Kidney glomerular epithelial cell (primary cell): ENCODE measurements at regions not wholly inside any gene's neighbourhood (a gene's known extent, or its start where the extent isn't known, plus 50 kb on each side); places are given as distances from the start of the nearest gene placed in this dataset.
"Not testable (repeated sequence)": the region's sequence is repeated elsewhere in the genome, so short reads cannot be mapped to it uniquely, and the experiment has no call there.

Experiments used
- DNase-seq: peaks from one replicate; lab custom pipeline; 2025; lab: John Stamatoyannopoulos, UW

DNA sequence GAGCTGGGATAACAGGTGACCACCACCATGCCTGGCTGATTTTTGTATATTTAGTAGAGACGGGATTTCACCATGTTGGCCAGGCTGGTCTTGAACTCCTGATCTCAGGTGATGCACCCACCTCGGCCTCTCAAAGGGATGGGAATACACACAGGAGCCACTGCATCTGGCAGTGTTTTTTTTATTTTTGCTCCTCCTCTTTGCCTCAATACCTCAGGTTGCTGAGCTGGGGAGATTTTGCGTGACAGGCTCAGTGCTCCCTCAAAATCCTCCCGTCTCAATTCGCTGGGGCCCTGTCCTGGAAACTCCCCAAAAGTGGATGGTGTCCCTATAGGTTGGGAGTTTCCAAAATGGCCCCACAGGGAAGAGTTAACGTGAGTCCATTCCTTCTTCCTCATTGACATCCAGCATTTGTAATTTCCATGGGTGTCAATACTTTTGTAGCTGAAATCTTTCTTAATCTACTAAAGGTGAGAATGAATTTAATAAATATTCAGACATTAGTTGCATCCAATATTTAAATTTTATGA, 71.8 kb downstream of the GGTLC2 start:
- no peak for DNase-seq

DNA sequence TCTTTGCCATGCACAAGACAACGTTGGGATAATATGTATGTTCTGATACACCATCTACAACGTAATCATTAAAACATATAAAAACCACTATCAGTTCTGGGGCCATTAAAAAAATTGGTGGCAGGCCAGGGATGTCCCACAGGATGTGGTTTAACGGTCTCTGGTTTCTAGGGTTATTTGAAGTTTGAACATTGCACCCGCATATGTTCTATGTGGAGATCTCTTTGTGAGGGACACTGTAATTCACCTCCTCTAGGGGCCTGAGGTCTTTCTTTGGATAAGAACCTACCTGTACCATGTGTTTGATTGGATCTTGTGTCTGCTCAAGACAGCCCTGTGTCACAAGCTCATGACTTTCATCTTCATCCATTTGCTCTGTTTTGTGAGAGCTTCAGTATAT, 73.2 kb downstream of the GGTLC2 start:
- no peak for DNase-seq

DNA sequence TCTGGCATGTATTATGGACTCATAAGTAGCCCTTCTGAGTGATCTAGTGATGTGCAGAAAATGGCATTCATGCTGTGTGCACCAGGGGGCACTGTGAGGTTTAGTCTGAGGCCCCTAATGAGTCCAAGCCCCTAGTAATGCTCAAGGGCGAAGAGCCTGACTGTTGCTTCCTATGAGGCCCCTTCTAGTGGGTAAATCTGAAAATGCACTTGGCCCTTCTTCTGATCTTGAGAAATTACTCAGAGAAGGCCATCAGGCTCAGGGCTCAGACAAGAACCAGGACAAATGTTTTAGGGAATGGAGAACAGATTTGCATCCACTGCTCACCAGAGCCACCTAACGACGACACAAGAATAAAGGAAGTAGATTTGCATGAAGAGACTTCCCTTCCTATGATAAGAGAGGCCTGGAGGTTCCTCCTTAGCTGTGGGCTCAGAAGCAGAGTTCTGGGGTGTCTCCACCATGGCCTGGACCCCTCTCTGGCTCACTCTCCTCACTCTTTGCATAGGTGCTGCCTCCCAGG, 75.8 kb downstream of the GGTLC2 start:
- no peak for DNase-seq

DNA sequence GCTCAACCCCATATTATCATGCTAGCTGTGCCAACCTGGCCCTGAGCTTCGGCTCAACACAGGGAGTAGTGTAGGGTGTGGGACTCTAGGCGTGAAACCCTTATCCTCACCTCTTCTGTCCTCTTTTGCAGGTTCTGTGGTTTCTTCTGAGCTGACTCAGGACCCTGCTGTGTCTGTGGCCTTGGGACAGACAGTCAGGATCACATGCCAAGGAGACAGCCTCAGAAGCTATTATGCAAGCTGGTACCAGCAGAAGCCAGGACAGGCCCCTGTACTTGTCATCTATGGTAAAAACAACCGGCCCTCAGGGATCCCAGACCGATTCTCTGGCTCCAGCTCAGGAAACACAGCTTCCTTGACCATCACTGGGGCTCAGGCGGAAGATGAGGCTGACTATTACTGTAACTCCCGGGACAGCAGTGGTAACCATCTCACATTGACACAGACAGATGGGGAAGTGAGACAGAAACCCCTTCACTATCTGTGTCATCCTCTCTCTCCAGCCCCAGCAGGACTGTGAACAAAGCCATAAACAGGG, 76.4 kb downstream of the GGTLC2 start:
- DNase-seq = no peak

DNA sequence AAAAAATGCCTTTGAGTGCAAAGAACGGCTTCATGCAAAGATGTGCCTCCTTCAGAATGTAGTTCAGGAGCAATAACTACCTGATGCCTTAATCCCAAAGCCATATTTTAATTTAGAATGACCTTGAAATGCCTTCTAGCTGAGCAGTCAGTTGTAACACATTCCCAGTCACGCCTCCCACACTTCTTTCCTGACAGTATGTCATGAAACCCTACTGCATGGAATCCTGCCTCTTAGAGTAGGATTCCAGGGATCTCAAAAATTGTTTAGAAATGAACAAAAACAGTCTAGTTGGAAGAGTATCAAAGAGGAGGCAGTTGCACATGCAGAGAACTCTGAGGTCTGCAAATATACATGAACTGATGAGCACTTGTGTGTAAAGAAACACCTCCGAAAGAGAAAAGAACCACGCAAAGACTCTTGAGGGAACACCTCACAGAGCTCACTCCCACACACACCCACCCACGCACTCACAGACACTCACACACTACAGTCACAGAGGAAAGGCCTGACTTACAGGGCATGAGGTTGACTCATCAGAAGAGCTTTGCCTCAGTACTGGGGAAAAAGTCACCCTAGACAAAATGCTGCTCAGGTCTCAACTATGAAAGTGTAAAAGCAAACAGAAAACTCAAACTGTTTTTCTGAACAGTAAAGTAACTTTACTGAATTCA, 77.4 kb downstream of the GGTLC2 start:
- DNase-seq = peak; percentile 86

DNA sequence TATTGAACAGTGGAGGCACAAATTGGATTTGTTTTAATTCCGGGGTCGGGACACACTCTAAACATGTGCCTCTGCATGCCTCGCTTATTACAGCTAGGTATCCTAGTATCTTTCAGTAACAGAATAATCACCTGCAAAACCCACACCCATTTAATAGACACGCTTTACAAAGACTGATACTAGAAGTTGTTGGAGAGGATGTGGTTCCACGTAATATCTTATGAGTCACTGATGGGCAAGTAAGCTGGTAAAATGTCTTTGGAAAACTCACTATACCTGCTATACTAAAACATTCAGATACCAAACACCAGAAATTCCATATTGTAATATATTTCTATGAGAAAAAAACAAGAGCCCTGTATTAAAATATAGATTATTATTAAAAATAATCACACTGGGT, 84.0 kb downstream of the GGTLC2 start:
- no peak for DNase-seq

DNA sequence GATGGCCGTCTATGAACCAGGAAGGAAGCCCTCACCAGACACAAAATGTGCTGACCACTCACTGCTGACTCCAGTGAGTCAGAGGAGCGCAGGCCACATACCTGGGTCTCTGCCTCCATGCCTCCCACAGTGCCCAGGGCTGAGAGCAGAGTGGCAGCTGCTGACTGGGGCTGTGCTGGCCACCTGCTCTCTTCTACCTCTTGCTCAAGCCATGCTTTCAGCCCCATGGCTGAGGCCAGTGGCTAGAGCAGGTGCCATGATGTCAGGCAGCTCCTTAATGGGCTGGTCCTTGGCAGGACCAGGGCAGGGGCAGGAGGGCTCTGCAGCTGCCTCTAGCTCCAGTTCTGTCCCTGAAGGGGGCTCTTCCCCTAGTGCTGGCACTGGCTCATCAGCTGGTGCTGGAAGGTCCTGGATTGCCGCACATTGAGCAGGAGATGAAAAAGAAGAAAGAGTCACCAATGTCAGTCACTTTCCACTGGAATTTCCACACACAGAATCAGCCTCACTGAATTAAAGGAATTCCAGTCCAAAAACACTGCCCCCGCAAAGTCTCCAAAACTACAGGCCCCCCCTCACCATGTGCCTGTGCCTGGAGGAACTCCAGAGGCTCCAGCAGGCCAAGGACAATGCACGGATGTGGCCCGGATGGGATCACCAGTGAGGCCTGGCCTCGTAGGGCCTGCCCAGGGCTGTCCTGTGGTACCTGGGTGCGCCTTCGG, 86.4 kb downstream of the GGTLC2 start:
- DNase-seq = no peak

DNA sequence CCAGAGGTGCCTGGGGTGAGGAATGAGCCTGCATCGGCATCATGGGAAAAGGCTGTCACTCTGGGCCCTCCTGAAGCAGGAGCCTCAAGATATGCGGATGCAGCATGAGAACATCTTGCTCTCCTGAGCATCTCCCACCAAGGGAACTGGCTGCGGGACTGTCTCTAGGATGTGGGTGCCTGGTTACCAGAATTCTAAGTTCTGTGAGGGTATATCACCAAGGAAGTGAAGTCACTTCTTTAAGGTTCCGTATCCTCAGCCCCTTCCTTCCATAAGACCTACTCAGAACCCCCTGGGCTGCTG, 86.9 kb downstream of the GGTLC2 start:
- DNase-seq = no peak

DNA sequence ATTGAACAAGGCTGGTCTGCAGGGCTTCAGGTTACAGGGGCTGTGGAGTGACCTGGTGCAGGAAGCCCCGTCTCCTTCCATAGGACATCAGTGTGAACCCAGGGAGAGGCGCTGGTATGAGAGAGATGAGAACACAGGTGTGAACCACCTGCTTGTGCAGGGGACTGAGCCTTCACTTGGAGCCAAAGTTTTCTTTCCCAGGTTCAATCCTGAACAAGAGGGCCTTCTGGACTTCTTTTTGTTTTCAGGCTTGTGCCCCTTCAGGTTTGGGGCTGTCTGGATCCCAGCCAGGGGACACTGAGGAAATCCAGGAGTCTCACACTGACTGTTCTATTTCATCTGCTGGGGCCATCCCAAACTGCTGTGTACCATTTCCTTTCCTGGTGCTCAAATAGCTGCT, 88.6 kb downstream of the GGTLC2 start:
- not testable (repeated sequence) for DNase-seq

DNA sequence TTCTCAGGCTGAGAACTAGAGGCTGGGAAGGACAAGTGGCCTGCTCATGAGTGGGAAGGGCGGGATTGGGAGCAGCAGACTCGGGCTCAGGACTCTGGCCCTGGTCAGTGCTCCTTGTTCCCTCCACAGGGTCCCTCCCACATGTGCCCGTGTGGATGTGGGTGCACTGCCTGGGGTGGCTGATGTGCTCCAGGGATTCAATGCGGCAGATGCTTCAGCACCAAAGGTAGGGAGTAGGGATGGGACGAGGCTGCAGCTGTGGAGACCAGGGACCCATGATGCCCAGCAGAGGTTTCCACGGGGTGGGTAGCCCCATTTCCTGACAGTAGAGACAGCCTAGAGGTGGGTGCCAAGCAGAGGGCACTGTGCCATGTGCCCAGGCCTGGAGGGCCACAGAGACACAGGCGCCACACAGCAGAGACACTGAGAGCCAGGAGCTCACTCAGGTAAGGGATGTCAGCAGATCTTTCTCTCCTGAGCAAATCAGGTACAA, 89.5 kb downstream of the GGTLC2 start:
- DNase-seq = no peak

DNA sequence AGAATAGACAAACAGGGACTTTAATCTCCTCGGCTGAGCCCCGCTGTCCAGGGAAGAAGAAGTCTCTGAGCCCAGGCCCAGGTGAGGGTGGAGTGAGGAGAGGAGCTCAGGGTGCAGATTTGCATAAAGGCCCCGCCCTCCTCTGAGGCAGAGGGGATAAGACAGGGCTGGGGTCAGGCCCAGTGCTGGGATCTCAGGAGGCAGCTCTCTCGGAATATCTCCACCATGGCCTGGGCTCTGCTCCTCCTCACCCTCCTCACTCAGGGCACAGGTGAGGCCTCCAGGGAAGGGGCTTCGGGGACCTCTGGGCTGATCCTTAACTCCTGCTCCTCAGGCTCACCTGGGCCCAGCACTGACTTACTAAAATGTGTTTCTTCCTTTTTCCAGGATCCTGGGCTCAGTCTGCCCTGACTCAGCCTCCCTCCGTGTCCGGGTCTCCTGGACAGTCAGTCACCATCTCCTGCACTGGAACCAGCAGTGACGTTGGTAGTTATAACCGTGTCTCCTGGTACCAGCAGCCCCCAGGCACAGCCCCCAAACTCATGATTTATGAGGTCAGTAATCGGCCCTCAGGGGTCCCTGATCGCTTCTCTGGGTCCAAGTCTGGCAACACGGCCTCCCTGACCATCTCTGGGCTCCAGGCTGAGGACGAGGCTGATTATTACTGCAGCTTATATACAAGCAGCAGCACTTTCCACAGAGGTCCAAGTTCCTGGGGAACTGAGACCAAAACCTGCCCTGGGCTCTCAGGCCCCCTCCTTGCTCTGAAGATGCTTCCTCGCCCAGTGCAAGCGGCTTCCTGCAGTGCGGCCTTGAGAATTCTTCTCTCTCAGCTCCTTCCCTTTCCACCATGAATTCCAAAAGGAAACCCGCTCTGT, 90.2 kb downstream of the GGTLC2 start:
- not testable (repeated sequence) for DNase-seq

DNA sequence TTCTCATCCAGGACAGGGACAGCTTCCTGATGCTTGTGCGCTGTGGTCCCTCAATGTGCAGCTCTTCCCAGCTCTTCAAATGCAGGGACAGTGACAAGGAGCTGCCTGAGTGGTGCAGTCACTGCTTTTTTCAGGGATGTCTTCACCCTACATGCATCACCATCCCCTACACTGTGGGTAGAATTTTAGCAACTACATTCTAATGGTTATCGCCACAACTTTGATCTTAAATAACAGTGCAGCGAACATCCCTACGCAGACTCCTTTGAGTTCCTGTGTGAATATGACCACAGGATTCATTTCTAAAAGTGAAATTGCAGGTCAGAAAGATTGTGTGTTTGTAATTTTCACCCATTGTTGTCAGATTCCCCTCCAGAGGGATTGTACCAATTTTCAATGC, 90.9 kb downstream of the GGTLC2 start:
- DNase-seq = not testable (repeated sequence)

DNA sequence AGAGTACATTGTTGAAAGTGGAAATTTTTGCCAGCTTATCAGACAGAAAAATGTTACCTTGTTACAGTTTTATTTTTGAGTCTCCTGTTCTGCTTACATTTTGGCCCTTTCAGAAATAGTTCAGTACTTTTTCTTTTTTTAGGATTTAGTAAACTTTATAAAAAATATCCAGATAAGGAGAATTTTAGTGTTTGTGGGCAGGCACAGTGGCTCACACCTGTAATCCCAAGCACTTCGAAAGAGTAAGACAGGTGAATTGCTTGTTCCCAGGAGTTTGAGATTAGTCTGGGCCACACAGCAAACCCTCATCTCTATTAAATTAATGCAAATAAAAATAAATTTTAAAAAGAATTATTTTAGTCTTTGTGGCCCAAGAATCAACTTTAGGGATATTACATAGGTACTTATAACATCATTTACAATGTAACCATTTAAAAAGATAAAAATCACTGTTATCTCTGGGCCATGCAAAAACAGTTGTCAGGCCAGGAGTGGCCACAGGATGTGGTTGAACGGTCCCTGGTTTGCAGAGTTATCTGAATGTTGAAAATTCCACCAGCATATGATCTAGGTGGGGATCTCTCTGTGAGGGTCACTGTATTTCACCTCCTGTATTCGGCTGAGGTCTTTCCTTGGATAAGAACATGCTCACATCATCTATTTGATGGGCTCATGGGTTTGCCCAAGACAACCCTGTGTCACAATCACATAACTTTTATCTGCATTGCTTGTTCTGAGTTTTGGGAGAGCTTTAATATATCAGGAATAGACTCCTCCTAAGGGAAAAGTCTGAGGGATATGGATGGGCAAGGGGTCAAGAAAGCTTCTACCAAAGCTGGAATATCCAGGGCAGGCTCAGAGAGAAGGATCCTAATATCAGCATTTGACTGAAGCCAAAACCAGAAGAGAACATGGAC, 91.5 kb downstream of the GGTLC2 start:
- DNase-seq = no peak

DNA sequence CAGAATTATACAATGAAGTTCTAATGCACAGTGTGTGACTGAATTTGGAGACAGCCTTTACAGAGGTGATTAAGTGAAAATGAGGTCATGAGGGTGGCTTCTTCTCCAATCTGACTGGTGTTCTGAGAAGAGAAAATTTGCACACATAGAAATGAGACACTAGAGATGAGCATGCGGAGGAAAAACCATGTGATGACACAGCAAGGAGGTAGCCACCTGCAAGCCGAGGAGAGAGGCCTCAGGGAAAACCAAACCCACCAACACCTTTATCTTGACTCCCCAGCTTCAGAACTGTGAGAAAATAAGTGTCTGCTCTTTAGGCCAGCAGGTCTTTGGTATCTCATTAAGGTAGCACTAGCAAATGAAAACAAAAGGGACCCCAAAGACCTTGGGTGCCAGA, 93.2 kb downstream of the GGTLC2 start:
- DNase-seq = no peak

DNA sequence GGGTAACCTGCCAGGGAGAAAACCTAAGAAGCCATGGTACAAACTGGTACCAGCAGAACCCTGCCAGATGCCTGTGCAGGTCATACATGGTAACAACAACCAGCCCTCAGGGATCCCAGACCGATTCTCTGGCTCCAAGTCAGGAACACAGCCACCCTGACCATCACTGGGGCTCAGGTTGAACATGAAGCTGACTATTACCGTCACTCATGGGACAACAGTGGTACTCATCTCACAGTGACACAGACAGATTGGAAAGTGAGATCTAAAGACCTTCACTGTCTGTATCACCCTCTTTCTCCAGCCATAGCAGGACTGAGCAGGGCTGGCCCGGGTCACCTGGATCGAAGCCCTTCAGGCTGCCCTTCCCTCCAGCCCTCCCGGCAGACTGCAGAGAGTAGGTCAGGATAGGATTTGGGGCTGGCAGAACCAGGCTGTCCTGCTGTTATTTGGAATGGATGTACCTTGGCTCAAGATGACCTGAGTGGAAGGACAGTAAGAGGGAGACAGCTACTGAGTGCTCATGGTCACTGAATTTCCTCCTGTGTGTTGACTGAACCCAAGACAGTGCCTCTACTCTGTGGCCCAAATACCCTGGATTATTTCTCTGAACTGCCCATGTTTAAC, 94.7 kb downstream of the GGTLC2 start:
- no peak for DNase-seq

DNA sequence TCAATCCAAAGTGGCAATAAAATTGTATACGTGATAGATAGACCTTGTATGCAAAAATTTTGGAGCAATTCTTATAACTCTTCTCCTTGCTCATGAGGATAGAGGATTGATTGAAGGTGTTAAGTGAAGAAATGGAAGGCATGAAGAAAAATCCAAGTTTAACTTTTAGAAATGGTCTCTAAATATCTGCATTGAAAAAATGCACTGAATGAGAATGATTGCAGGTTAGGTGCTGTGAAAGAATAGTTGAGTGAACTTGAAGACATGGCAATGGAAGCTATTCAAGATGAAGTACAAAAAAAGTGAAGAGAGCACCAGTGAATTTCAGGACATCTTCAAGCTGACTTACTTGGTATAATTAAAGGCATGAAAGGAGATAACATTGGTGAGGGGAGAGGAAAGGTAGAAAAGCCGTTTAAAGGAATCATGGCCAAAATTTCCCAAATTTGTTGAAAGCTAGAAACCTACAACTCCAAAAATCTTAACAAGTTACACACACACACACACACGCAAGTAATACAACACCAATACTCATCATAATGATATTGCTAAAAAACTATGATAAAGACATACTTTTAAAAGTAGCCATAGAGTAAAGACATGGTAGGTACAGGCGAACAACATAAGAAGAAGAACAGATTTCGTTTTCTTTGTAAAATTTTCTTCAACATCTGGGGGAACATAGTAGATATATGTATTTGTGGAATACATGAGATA, 96.3 kb downstream of the GGTLC2 start:
- DNase-seq = no peak

DNA sequence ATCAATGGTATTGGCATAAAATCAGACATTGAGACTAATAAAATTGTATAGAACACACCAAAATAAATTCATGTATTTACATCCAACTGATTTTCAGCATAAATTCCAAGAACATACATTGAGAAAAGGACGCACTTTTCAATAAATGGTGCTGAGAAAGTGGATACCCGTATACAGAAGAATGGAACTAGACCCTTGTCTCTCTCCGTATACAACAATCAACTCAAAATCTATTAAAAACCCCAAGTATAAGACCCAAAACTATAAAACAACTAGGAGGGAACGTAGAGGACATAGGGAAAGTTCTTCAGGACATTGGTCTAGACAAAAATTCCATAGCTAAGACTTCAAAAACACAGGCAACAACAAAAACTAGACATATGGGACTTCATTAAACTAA, 97.4 kb downstream of the GGTLC2 start:
- no peak for DNase-seq

DNA sequence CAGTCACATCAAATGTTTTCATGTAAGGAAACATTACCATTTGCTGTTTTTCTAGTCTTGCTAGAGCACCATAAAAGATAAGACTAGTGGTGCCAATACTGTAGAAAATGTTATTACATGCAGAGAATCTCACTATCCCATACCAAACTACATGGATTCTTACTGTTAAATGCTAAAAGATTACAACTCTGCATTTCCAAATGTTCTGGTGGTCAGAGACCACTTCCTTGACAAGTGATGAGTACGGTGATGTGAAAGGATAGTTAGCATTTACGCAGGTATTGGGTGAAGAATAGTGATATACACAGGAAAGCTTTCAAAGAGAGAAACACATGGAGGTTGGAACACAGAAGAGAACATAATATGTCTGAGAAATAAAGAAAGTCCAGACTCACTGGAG, 98.2 kb downstream of the GGTLC2 start:
- no peak for DNase-seq

DNA sequence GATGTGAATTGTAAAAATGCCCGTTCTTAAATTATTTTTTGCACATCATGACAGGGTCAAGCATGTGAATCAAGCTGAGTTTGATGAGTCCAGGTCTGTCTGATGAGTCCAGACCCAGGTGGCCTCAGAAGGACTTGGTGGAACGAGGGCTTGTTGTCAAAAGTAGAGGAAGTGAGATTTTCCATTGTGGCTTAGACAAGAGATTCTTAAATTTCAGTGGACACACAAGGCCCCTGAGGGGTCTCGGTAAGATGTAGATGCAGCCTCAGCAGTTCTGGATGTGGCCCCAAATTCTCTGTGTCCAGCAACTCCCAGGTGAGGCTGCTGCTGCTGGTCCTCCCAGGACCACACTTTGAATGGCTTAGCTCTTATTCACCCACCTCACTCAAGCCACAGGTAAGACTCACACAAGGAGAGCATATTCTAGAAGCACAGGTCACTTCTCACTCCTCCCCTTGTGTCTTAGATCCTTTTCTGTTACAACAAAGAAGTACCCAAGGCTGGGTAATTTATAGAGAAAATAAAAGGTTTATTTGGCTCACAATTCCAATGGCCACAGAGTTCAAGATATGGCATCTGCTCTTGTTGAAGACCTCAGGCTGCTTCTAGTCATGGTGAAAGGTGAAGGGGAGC, 98.8 kb downstream of the GGTLC2 start:
- no peak for DNase-seq
